Endothelial cell (in vitro differentiated cells): ENCODE measurements at regions not wholly inside any gene's neighbourhood (a gene's known extent, or its start where the extent isn't known, plus 50 kb on each side); places are given as distances from the start of the nearest gene placed in this dataset.

ENCODE experiments used
- DNase-seq: peaks from one replicate; pipeline ENCODE4 v3.0.0; 2021; ENCODE audit warnings: low spot score
- H3K27ac Mint-ChIP-seq: one replicate; pipeline ENCODE4 v1.8.0; 2021; ENCODE audit warnings: mixed read lengths, inconsistent platforms; ENCODE audit not compliant: unreplicated experiment
- H3K27me3 Mint-ChIP-seq: one replicate; pipeline ENCODE4 v1.8.0; 2021; ENCODE audit warnings: mild to moderate bottlenecking, moderate library complexity, mixed read lengths, inconsistent platforms; ENCODE audit not compliant: unreplicated experiment
- H3K36me3 Mint-ChIP-seq: one replicate; pipeline ENCODE4 v1.8.0; 2021; ENCODE audit warnings: mild to moderate bottlenecking, low read depth, mixed read lengths, inconsistent platforms; ENCODE audit not compliant: unreplicated experiment
- H3K4me1 Mint-ChIP-seq: one replicate; pipeline ENCODE4 v1.8.0; 2021; ENCODE audit warnings: mild to moderate bottlenecking, mixed read lengths, inconsistent platforms; ENCODE audit not compliant: unreplicated experiment
- H3K4me3 Mint-ChIP-seq: one replicate; pipeline ENCODE4 v1.8.0; 2021; ENCODE audit warnings: mild to moderate bottlenecking, mixed read lengths, inconsistent platforms; ENCODE audit not compliant: unreplicated experiment
- H3K9me3 Mint-ChIP-seq: one replicate; pipeline ENCODE4 v1.8.0; 2021; ENCODE audit warnings: mixed read lengths, inconsistent platforms; ENCODE audit not compliant: unreplicated experiment
- TF ChIP-seq, protein P1 (sequence below): fragments of 200-600 bp; sonication (generic); IDR thresholded peaks from one replicate; pipeline ENCODE4 v1.5.0; 2021; ENCODE audit warnings: antibody characterized with exemption; ENCODE audit not compliant: unreplicated experiment

DNA sequence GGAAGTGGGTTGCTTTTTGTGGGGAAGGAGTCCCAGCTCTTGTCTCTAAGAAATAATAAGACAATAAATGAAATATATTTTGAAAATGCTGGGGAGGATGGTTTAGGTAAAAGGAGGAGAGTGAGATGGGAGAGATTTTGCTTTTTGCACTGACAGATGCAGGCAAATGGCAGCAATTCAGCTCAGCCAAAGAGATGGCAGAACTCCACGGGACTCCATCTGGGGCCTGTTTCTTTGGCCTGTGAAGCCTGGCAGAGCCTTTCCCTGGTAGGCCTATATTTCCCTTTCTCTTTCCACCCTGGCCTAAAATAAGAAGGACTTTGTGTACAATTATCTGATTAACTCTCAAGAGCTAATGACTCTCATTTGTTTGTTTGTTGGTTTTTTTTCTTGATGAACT lies 1525.1 kb downstream of the CDH11 start:
- TF ChIP-seq, protein P1, sequence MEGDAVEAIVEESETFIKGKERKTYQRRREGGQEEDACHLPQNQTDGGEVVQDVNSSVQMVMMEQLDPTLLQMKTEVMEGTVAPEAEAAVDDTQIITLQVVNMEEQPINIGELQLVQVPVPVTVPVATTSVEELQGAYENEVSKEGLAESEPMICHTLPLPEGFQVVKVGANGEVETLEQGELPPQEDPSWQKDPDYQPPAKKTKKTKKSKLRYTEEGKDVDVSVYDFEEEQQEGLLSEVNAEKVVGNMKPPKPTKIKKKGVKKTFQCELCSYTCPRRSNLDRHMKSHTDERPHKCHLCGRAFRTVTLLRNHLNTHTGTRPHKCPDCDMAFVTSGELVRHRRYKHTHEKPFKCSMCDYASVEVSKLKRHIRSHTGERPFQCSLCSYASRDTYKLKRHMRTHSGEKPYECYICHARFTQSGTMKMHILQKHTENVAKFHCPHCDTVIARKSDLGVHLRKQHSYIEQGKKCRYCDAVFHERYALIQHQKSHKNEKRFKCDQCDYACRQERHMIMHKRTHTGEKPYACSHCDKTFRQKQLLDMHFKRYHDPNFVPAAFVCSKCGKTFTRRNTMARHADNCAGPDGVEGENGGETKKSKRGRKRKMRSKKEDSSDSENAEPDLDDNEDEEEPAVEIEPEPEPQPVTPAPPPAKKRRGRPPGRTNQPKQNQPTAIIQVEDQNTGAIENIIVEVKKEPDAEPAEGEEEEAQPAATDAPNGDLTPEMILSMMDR: no peak
- Mint-ChIP-seq H3K9me3 (no peaks in the 10 kb centered on the region), H3K4me3 (no peak overlapping the region), H3K27ac (no peak overlapping the region), H3K36me3 (no peaks in the 10 kb centered on the region), H3K4me1 (no peaks in the 10 kb centered on the region), H3K27me3 (no peaks in the 10 kb centered on the region)
- no peak for DNase-seq

DNA sequence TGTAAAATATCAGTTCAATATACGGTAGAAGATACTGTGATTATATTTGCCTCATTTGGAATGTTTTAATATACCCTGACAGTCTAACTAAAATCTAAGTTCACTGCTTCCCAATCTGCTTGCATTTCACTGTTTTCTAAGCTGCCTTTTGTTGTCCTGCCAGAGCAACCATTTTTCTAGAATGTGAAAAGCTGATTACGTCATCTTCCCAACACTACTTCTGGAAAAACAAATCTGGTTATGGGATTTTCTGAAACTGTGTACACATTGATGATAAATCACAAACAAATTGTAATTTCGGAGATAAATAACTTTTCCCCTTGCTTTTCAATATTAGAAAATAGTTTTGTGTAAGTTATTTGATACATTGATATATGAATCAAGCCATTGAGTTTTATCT lies 1529.0 kb downstream of the CDH11 start:
- Mint-ChIP-seq H3K36me3 (no peaks in the 10 kb centered on the region), H3K4me3 (no peak overlapping the region), H3K27ac (no peak overlapping the region), H3K27me3 (no peaks in the 10 kb centered on the region), H3K4me1 (no peaks in the 10 kb centered on the region), H3K9me3 (no peaks in the 10 kb centered on the region)
- DNase-seq: no peak
- TF ChIP-seq, protein P1: no peak

DNA sequence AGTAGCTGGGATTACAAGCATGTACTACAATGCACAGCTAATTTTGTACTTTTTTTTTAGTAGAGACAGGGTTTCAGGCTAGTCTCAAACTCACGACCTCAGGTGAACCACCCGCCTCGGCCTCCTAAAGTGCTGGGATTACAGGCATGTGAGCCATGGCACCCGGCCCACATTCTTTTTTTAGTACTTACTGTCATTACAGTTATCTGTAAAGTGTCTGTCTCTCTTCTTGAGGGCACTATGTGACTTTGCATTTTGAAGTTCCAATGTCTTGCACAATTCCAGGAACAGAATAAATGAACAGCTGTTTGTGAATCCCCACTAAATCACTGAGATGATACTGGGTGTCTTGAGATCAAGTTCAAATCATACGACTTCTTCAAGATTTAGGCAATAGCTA lies 1540.3 kb downstream of the CDH11 start:
- Mint-ChIP-seq H3K27me3 (peaks cover 2% of the 10 kb centered on the region), H3K4me1 (peaks cover 14% of the 10 kb centered on the region), H3K9me3 (no peaks in the 10 kb centered on the region), H3K27ac (no peak overlapping the region), H3K36me3 (no peaks in the 10 kb centered on the region), H3K4me3 (no peak overlapping the region)
- TF ChIP-seq, protein P1: no peak
- DNase-seq: no peak

DNA sequence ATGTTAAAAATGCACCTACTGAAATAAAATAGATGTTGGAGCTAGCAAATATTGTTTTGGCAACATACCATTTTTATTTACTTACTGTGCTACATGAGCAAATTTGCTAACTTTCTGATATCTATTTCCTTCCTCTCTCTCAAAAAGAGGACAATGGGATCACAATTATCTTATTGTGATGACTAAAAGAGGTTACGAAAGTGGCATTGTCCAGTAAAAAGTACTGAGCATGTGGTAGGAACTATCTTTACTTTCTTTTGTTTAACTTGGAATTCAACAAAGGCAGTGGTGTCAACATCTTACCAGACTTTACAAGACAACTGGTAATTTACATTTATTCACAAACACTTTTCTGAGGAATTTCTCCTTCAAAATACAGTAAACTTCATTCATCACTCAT lies 1542.6 kb upstream of the CDH8 start:
- Mint-ChIP-seq H3K27ac (no peak overlapping the region), H3K9me3 (no peaks in the 10 kb centered on the region), H3K36me3 (no peaks in the 10 kb centered on the region), H3K27me3 (peaks cover 2% of the 10 kb centered on the region), H3K4me3 (no peak overlapping the region), H3K4me1 (peaks cover 14% of the 10 kb centered on the region)
- TF ChIP-seq, protein P1: no peak
- DNase-seq: no peak

DNA sequence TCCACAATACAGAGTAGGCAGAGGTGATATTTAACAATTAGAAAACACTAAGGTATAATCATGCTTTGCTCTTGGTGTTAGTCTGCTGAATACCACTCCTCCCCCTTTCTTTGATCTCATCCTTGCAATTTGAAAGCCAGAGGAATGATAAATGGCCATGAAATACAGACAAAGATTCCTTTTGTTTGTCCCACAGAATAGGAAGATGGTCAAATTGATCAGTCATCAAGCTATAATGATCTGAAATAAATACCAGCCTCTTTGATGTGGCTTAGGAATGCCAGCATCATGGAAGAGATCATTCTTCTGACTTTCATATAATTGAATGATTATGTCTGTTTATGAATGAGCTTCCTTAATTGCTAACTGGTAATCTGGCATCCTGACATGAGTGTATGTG lies 1541.7 kb upstream of the CDH8 start:
- TF ChIP-seq, protein P1: no peak
- Mint-ChIP-seq H3K4me1 (peaks cover 14% of the 10 kb centered on the region), H3K27ac (no peak overlapping the region), H3K9me3 (no peaks in the 10 kb centered on the region), H3K4me3 (no peak overlapping the region), H3K27me3 (peaks cover 2% of the 10 kb centered on the region), H3K36me3 (no peaks in the 10 kb centered on the region)
- DNase-seq: no peak
